Stomach smooth muscle (tissue), 2 donors: ENCODE measurements at regions not wholly inside any gene's neighbourhood (a gene's known extent, or its start where the extent isn't known, plus 50 kb on each side); places are given as distances from the start of the nearest gene placed in this dataset.

Source experiments
- H3K27ac ChIP-seq: one replicate; pipeline ENCODE4 v1.7.0; 2013; ENCODE audit warnings: mild to moderate bottlenecking, low read length, inconsistent platforms
- H3K27me3 ChIP-seq, 2 donors: one replicate each; pipeline ENCODE4 v1.7.0; 2013; ENCODE audit warnings: low read length in 2 of 2; ENCODE audit not compliant: insufficient read depth in 2 of 2, control insufficient read depth in 1 of 2
- H3K36me3 ChIP-seq, 2 donors: one replicate each; pipeline ENCODE4 v1.7.0; 2013; ENCODE audit warnings: low read length in 2 of 2; ENCODE audit not compliant: control insufficient read depth in 2 of 2, insufficient read depth in 2 of 2
- H3K4me1 ChIP-seq: one replicate; pipeline ENCODE4 v1.7.0; 2013; ENCODE audit warnings: low read length; ENCODE audit not compliant: control insufficient read depth, insufficient read depth
- H3K4me3 ChIP-seq, 2 donors: one replicate each; pipeline ENCODE4 v1.7.0; 2013; ENCODE audit warnings: low read length in 2 of 2
- H3K9ac ChIP-seq, 2 donors: one replicate each; pipeline ENCODE4 v1.7.0; 2013; ENCODE audit warnings: low read length in 2 of 2, mild to moderate bottlenecking in 1 of 2
- H3K9me3 ChIP-seq, 2 donors: one replicate each; pipeline ENCODE4 v1.7.0; 2013; ENCODE audit warnings: low read length in 2 of 2; ENCODE audit not compliant: control insufficient read depth in 2 of 2
- donor health status: healthy.
- donor health status: Pancreatic carcinoma.

DNA sequence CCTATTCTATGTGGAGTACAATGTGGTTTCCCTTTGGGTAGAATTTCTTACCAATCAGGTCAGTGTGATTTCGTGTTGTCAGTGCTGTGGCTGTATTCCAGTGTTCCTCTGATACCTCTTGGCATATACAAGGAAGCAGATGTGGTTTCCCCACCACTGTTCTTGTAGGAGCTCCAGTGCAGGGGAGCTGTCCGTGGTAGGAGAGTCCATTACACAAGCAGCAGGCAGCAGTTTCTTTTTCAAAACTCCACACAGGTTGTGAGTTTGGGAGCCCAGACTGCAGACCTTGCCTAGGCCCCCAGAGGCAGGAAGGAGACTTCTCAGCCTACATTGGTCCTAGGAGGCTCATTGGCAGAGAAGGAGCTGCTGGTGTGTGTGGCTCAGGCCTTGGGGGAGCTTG lies 452.8 kb downstream of the AACS start:
- Histone ChIP-seq H3K4me3 (no peak overlapping the region), H3K27me3 (no peaks in the 10 kb centered on the region), H3K27ac (no peak overlapping the region), H3K4me1 (no peaks in the 10 kb centered on the region), H3K36me3 (no peaks in the 10 kb centered on the region), H3K9ac (no peak overlapping the region), H3K9me3 (peaks cover 0 to 16% of the 10 kb centered on the region in 2 donors)

DNA sequence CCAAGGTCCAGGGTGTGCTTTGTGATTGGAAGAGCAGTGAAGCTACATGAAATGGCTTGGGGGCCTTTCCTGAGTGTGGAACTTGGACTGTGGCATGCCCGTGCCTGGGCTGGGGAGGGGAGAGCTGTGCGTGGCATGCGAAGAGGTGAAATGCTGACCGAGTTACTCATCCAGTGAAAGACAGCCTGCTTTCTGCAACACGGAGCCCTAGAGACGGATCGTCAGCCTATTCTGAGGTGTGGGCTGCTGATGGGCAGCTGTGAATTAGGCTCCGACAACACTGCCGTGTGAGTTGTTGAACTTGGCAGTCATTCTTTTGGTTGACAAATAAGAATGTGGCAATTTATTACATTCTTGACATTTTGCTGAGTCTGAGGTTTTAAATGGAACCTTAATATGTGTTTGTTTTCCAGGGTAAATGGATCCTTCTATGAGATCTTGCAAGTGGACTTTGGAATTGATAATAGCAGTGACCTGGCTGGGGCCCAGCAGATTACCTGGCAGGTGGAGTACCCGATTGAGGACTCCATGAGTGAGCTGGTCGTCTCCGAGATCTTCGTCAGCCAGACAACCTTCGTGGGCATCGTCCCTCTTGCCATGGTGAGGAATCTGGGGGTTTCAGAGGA lies 453.9 kb downstream of the AACS start:
- Histone ChIP-seq H3K4me3 (no peak overlapping the region), H3K27ac (no peak overlapping the region), H3K36me3 (no peaks in the 10 kb centered on the region)

DNA sequence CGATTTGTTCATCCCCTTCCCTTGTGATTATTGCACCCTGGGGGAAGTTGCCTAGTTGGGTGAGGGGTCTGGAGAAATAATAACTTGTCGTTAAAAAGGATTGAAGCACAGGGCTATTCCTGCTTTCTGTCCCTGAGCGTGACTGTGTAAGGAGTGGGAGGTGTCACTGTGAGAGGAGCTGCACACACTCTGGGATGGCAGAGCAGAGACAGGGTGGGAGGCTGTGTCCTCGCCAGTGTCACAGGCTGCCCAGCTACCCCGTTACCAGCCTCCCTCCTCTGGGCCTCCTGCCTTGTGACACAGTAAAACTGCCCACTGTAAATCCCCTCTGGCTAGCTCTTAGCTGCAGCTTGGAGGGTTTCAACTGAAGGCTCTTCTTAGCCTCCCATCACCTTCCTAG lies 460.6 kb downstream of the AACS start:
- Histone ChIP-seq H3K9ac (no peak overlapping the region), H3K36me3 (no peaks in the 10 kb centered on the region), H3K9me3 (peaks cover 0 to 13% of the 10 kb centered on the region in 2 donors), H3K4me1 (no peaks in the 10 kb centered on the region), H3K27ac (no peak overlapping the region), H3K27me3 (peaks cover 0 to 4% of the 10 kb centered on the region in 2 donors), H3K4me3 (no peak overlapping the region)

More for the DNA sequence above, 453.9 kb downstream of the AACS start:
- Histone ChIP-seq H3K4me1 (no peaks in the 10 kb centered on the region), H3K9ac (no peak overlapping the region), H3K9me3 (peaks cover 0 to 20% of the 10 kb centered on the region in 2 donors), H3K27me3 (no peaks in the 10 kb centered on the region)

DNA sequence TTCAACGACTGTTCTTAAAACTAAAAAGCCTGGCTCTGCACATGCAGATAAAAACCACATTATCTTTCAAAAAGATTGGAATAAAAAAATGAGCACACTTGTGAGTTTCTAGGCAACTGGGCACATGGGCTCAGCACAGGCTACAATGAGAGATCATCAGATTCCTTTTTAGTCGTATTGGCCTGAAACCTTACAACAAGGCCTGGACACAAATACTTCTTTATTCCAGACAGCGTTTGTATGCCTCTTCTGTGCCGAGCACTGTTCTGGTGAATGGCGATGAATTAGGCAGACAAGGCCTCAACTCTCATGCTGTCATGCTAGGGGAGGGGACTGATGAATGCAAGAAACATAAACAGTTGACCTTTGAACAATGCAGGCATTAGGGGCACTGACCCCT lies 463.0 kb downstream of the AACS start:
- Histone ChIP-seq H3K9me3 (peaks cover 0 to 2% of the 10 kb centered on the region in 2 donors), H3K4me1 (no peaks in the 10 kb centered on the region), H3K27me3 (peaks cover 2 to 5% of the 10 kb centered on the region in 2 donors), H3K27ac (no peak overlapping the region), H3K36me3 (no peaks in the 10 kb centered on the region), H3K4me3 (no peak overlapping the region), H3K9ac (no peak overlapping the region)

DNA sequence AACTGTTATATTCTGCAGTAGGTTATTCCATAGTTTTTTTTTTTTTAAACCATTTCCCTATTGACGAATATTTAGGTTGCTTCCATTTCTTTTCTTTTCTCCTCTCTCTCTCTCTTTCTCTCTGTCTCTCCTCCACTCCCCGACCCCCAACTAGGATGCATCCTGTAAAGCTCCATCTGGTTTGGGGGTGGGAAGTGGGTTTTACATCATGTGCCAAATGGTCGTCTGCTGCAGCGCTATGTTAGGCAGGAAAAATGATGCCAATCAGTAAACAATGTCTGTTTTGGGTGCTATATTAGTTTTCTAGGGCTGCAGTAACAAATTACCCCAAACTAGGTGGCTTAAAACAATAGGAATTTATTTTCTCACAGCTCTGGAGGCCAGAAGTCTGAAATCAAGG lies 465.0 kb downstream of the AACS start:
- Histone ChIP-seq H3K27ac (no peak overlapping the region), H3K9me3 (no peaks in the 10 kb centered on the region), H3K27me3 (peaks cover 3 to 8% of the 10 kb centered on the region in 2 donors), H3K36me3 (no peaks in the 10 kb centered on the region), H3K4me3 (no peak overlapping the region), H3K4me1 (no peaks in the 10 kb centered on the region), H3K9ac (no peak overlapping the region)

DNA sequence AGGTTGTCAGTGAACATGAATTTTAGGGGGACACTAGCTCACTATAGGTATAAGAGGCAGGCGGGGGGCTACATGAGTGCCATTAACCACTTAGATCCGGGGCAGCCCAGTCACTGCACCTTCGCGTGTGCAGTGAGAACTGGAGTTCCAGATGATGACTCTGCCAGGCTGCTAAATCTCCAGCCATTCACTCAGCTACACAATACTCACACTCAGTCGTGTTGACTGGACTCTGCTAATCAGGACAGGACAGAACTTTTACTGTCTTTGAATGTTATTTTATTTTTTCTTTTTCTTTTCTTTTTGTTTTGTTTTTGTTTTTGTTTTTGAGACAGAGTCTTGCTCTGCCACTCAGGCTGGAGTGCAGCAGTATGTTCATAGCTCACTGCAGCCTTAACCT lies 465.6 kb downstream of the AACS start:
- H3K9ac ChIP-seq: no peak overlapping the region
- no peaks in the 10 kb centered on the region for H3K4me1 ChIP-seq
- no peak overlapping the region for H3K27ac ChIP-seq
- no peaks in the 10 kb centered on the region for H3K9me3 ChIP-seq
- H3K27me3 ChIP-seq: peaks cover 3 to 8% of the 10 kb centered on the region in 2 donors
- H3K4me3 ChIP-seq: no peak overlapping the region
- no peaks in the 10 kb centered on the region for H3K36me3 ChIP-seq

DNA sequence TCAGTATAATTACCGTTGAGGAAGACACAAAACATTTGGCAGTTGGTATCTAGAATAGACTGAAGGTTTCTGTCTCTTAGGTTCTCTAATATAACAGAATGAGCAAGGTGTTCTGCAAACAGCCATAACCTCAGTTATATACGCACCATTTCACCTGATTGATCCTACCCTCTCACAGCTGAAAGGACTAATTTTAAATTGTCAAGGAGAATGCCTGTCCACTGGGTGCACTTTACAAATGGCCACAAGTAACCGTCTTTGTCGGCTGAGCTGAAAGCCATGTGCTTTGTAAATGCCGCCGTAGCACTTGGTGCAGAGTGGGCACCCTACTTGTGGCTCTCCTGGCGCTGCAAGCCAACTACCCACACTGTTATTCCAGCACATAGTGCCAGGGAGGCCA lies 466.3 kb downstream of the AACS start:
- Histone ChIP-seq H3K9ac (no peak overlapping the region), H3K9me3 (no peaks in the 10 kb centered on the region), H3K27ac (no peak overlapping the region), H3K4me1 (no peaks in the 10 kb centered on the region), H3K4me3 (no peak overlapping the region), H3K36me3 (no peaks in the 10 kb centered on the region), H3K27me3 (peaks cover 3 to 8% of the 10 kb centered on the region in 2 donors)

DNA sequence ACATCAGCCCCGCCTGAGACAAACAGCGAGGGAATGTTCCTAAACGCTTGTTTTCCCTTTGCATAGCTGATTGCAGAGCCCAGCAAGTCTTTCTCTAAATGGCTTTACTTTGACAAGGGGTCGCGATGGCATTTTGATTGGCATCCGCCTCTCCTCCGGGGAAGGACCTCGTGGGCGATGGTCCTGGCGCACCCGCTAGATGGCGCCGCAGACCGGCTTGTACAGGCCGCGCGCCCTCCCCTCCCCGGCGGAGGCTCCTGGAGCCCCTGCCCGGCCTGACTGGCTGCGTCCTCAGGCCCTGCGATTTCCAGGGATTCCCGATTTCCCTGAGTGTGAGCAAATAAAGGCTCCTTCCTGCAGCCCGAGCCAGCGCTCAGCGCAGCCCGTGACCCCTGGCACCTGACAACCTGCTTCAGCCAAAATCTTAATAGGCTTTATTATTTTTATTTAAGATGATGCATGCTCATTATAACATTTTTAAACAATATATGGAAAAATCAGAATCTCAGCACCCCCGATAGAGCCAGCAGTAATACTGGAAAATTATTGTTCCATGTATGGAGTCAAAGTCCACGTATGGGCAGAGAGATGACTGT lies 468.3 kb downstream of the AACS start:
- peaks cover 3 to 8% of the 10 kb centered on the region in 2 donors for H3K27me3 ChIP-seq
- no peak overlapping the region for H3K9ac ChIP-seq
- H3K36me3 ChIP-seq: no peaks in the 10 kb centered on the region
- H3K4me1 ChIP-seq: no peaks in the 10 kb centered on the region
- no peaks in the 10 kb centered on the region for H3K9me3 ChIP-seq
- H3K4me3 ChIP-seq: no peak overlapping the region
- H3K27ac ChIP-seq: no peak overlapping the region

DNA sequence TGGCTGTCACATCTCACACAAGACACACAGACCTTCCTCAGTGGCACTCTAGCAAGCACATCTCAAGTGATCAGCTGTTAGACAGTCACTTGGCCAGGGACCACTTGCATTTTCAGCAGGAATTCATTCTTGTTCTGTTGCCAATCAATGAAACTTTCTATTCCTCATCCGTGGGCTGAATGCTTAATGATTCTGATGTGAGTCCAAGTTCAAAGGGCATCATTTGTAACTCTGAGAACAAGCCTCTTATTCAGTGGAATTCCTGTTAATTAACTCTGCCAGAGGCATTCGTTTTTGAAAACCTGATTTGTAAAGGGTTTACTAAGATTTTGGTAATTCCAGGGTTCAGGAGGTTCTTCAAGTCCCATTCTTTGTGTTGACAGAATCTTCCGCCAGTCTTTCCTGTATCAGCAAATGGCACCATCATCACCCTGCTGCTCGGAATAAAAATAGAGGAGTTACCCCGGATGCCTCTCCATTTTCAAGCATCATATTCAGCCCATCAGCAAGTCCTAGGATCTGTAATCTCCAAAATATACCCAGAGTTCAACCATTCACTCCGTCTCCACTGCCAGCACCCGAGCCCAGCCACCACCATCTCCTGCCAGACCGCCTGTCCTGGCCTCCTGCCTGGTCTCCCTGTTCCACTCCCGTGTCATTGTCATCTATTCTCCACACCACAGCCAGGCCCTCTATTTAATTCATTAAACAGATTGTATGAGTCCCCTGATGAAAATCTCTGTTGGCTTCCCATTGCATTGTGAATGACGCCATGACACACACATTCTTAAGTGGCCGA lies 473.4 kb downstream of the AACS start:
- Histone ChIP-seq H3K27me3 (no peaks in the 10 kb centered on the region), H3K4me3 (no peak overlapping the region), H3K9me3 (no peaks in the 10 kb centered on the region), H3K36me3 (no peaks in the 10 kb centered on the region), H3K4me1 (no peaks in the 10 kb centered on the region), H3K9ac (no peak overlapping the region), H3K27ac (no peak overlapping the region)

DNA sequence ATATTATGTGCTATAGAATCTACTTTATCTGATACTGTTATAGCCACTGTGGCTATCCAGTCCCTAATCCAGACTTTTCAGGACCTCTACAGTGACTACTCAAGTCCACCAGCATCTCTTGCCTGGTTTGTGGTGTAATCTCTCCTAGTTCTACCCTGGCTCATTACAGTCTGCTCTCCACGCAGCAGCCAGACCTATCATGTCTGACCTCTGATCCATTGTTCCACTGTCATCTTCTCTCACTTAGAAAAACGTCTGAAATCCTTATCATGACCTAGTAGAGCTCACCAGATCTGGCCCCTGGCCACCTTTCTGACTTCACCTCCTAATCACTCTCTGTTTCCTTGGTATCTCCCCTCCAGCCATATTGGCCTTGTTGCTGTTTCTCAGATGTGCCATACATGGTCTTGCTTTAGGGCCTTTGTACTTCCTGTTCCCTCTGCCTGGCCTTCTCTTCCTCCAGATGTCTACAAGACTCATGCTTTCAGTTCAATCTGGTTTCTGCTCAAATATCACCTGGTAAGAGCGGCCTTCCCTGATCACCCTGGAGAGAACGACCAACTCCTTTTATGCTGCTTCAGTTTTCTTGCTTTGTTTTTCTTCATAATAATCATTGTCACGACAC lies 475.5 kb downstream of the AACS start:
- Histone ChIP-seq H3K4me3 (no peak overlapping the region), H3K27ac (no peak overlapping the region), H3K9me3 (no peaks in the 10 kb centered on the region), H3K4me1 (no peaks in the 10 kb centered on the region), H3K9ac (no peak overlapping the region), H3K36me3 (no peaks in the 10 kb centered on the region), H3K27me3 (no peaks in the 10 kb centered on the region)
